A673 (cell line): ENCODE measurements at regions not wholly inside any gene's neighbourhood (a gene's known extent, or its start where the extent isn't known, plus 50 kb on each side); places are given as distances from the start of the nearest gene placed in this dataset.

Source experiments
- BruUV-seq: library from RNA; stranded (reverse); fragments of 400-500 nt; replicated peaks from 2 replicates; lab custom pipeline; 2021; lab: Mats Ljungman, UMichigan
- CTCF ChIA-PET: fragments of 300-600 bp; sonication (Branson Sonifier 250); formaldehyde crosslinking; loops from one replicate; lab custom pipeline; 2022; ENCODE audit warnings: antibody characterized with exemption; lab: Charles Lee
- POLR2A ChIA-PET: fragments of 300-600 bp; sonication (Branson Sonifier 250); formaldehyde crosslinking; loops from one replicate; lab custom pipeline; 2022; ENCODE audit warnings: antibody characterized with exemption; ENCODE audit not compliant: low non-redundant PET; lab: Charles Lee
- DNase-seq: peaks from one replicate; pipeline ENCODE4 v3.0.0-alpha.2; 2015; ENCODE audit warnings: low spot score
- H3K27ac ChIP-seq: fragments of 200-600 bp; sonication (generic); 2 replicates; pipeline ENCODE4 v1.5.1; 2016; ENCODE audit warnings: mixed run types, low read depth, mild to moderate bottlenecking, mixed read lengths, antibody characterized with exemption, low read length; ENCODE audit not compliant: poor library complexity, severe bottlenecking
- H3K27me3 ChIP-seq: fragments of 200-600 bp; sonication (generic); replicated peaks from 2 replicates; pipeline ENCODE4 v1.6.1; 2017; ENCODE audit warnings: mixed run types, low read depth, mild to moderate bottlenecking, mixed read lengths, antibody characterized with exemption, low read length; ENCODE audit not compliant: insufficient read depth, poor library complexity
- H3K36me3 ChIP-seq: fragments of 200-600 bp; sonication (generic); 2 replicates; pipeline ENCODE4 v1.6.1; 2016; ENCODE audit warnings: mixed run types, mild to moderate bottlenecking, mixed read lengths, antibody characterized with exemption, low read length; ENCODE audit not compliant: insufficient read depth, poor library complexity, severe bottlenecking
- H3K4me1 ChIP-seq: fragments of 200-600 bp; sonication (generic); 2 replicates; pipeline ENCODE4 v1.6.1; 2017; ENCODE audit warnings: mixed run types, mild to moderate bottlenecking, mixed read lengths, antibody characterized with exemption, low read length; ENCODE audit not compliant: insufficient read depth, poor library complexity, severe bottlenecking
- H3K4me3 ChIP-seq: fragments of 200-600 bp; sonication (generic); 2 replicates; pipeline ENCODE4 v1.5.1; 2016; ENCODE audit warnings: low read depth, mixed run types, mild to moderate bottlenecking, mixed read lengths, low read length; ENCODE audit not compliant: poor library complexity, severe bottlenecking
- H3K9me3 ChIP-seq: fragments of 200-600 bp; sonication (generic); 2 replicates; pipeline ENCODE4 v1.6.1; 2016; ENCODE audit warnings: mixed run types, low read depth, mild to moderate bottlenecking, mixed read lengths, antibody characterized with exemption, low read length; ENCODE audit not compliant: poor library complexity, severe bottlenecking
- EZH2 ChIP-seq: fragments of 200-600 bp; sonication (generic); IDR thresholded peaks from 2 replicates; pipeline ENCODE4 v1.6.1; 2017; ENCODE audit warnings: borderline replicate concordance, low read depth, mild to moderate bottlenecking, mixed read lengths, antibody characterized with exemption, low read length; ENCODE audit not compliant: poor library complexity, severe bottlenecking
- intact Hi-C: fragments of 100-400 bp; cut with micrococcal nuclease; formaldehyde crosslinking; loops from one replicate; pipeline ENCODE4 v1.10.0; 2022; ENCODE audit not compliant: unreplicated experiment
- TF ChIP-seq, protein P1 (sequence below): fragments of 300-800, 200-600 bp; sonication (generic); conservative IDR thresholded peaks from 2 replicates; pipeline ENCODE4 v1.5.1; 2017; ENCODE audit warnings: low read depth, mild to moderate bottlenecking, antibody characterized with exemption, low read length, moderate library complexity, mixed read lengths

DNA sequence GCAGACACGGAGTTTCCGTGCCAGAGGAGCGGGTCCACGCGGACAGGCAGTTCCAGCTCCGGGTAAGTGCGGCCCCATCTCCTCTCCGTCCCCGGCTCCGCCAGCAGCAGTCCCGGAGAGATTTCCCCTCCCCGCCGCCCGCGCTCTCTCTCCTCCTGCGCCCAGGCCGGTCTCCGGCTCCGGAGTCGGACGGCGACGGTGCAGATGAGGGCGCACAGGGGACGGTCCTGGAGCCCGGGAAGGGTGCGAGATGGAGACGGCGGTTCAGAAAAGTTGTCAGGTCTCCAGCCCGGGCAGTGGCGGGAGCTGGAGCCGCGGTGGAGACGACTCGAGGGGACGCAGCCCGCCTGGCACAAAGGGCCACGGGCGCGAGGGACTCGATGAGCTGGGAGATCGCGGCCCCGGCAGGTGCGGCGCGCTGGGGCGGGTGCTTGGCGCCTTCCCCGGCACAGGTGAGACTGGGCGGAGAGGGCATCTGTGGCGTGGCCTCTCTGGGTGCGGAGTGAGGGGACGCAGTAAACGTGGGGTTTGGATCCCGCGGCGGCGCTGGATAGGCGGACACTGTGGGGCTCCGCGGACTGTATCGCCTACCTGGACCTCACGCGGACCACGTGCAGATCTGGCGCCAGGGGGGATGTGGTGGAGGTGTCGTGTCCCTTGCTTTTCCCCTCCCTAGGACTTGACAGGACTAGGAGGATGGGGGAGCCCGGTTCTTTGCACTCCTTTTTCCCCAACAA is 1540.3 kb upstream of the TMEM132C start:
- BruUV-seq: no TSS peak
- Histone ChIP-seq H3K9me3 (no peaks in the 10 kb centered on the region), H3K4me1 (no peaks in the 10 kb centered on the region), H3K4me3 (no peak overlapping the region), H3K27me3 (peaks cover 3% of the 10 kb centered on the region), H3K36me3 (no peaks in the 10 kb centered on the region), H3K27ac (no peak overlapping the region)
- intact Hi-C loops: no loop called here
- no peak for DNase-seq
- POLR2A ChIA-PET: no interaction called here
- TF ChIP-seq, protein P1, sequence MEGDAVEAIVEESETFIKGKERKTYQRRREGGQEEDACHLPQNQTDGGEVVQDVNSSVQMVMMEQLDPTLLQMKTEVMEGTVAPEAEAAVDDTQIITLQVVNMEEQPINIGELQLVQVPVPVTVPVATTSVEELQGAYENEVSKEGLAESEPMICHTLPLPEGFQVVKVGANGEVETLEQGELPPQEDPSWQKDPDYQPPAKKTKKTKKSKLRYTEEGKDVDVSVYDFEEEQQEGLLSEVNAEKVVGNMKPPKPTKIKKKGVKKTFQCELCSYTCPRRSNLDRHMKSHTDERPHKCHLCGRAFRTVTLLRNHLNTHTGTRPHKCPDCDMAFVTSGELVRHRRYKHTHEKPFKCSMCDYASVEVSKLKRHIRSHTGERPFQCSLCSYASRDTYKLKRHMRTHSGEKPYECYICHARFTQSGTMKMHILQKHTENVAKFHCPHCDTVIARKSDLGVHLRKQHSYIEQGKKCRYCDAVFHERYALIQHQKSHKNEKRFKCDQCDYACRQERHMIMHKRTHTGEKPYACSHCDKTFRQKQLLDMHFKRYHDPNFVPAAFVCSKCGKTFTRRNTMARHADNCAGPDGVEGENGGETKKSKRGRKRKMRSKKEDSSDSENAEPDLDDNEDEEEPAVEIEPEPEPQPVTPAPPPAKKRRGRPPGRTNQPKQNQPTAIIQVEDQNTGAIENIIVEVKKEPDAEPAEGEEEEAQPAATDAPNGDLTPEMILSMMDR: no peak
- no peak for TF ChIP-seq EZH2
- CTCF ChIA-PET: no interaction called here

DNA sequence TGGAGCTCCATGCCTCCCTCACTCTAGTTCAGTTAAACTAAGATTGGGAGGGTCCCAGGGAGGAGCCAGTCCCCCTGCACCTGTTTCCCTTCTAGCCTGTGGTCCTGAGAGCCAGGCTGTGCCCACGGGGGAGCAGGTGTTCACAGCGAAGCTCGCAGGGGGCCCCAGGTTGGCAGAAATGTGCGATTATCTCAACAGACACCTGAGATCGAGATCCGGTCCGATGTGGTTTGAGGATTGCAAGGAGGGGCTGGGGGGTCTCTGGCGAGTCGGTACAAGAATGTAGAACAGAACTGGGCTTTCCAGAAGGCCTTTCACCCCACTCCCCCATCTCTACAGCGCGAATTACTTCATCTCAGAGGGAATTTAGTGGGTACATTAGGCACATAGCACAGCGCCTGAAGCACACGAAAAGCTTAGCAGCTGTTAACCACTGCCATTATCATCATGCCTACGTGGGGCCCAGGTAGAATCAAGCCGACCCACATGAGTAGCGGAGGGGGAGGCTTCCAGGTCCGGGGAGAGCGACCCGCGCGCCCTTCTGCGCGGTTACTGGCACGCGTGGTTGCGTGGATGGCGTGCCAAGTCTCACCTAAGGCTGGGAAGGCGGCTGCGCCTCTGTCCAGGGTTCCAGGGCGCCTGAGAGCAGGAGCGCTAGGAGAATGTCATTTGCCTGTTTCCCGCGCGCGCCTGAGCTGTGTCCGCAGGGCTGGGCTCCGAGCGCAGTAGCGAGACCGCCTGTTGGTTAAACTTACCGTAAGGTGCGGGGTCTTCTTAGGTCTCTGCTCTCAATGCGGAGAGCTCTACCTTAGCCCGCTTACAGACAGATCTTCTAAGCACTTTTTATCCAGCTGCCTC is 1539.5 kb upstream of the TMEM132C start:
- BruUV-seq: no TSS peak
- no peak for DNase-seq
- Histone ChIP-seq H3K4me3 (no peak overlapping the region), H3K36me3 (no peaks in the 10 kb centered on the region), H3K9me3 (no peaks in the 10 kb centered on the region), H3K27ac (no peak overlapping the region), H3K27me3 (peaks cover 3% of the 10 kb centered on the region), H3K4me1 (no peaks in the 10 kb centered on the region)
- intact Hi-C loops: no loop called here
- CTCF ChIA-PET: no interaction called here
- POLR2A ChIA-PET: no interaction called here
- no peak for TF ChIP-seq EZH2
- TF ChIP-seq, protein P1: no peak

DNA sequence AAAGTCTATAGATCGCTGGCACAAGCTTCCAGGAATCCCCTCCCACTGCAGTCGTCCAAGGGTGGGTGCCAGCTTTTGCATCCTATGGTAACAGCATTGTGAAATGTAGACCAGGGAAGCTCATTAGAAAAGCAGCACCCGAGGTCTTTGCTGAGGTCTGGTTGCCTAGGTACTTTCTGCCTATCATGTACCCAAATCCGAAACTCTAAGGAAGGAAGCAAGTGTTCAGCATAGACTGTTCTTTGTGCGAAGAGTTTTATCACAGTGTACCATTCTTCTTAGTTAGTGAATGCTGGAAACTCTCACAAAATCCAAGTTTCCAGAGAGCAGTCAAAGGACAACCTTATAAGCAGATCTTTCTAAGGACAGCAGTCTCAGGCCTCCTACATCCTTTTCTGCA is 1532.7 kb upstream of the TMEM132C start:
- no peaks in the 10 kb centered on the region for H3K36me3 ChIP-seq
- H3K27me3 ChIP-seq: no peaks in the 10 kb centered on the region
- H3K9me3 ChIP-seq: no peaks in the 10 kb centered on the region
- no peaks in the 10 kb centered on the region for H3K4me1 ChIP-seq
- TF ChIP-seq, protein P1: no peak
- no peak for TF ChIP-seq EZH2
- CTCF ChIA-PET: interaction anchor here (1.4 kb wide), 1 partner anchor 13 kb away, joined by 3 read pairs; no protein-coding TSS in a partner anchor
- no peak overlapping the region for H3K27ac ChIP-seq
- DNase-seq: no peak
- POLR2A ChIA-PET: no interaction called here
- BruUV-seq: no TSS peak
- H3K4me3 ChIP-seq: no peak overlapping the region
- intact Hi-C loops: no loop called here
